ENCODE measurements at regions not wholly inside any gene's neighbourhood (a gene's known extent, or its start where the extent isn't known, plus 50 kb on each side); places are given as distances from the start of the nearest gene placed in this dataset.
A peak's percentile ranks its signal among the peaks of the same experiment; 100 is the strongest.
"Not testable (repeated sequence)": the region's sequence is repeated elsewhere in the genome, so short reads cannot be mapped to it uniquely, and the experiment has no call there.

GRCh38 chr13:65273811-65274420 is 1956.2 kb downstream of the PCDH9 start:
- peak; percentile 21 to 29 for TF ChIP-seq RXRA (IDR thresholded peaks at IDR 0.05)
- TF ChIP-seq HNF4A (conservative IDR thresholded peaks at IDR 0.05), result peak; percentile 64 to 70
- not testable (repeated sequence) for H3K27me3 ChIP-seq (ENCODE audit: control insufficient read depth in 4 of 4, insufficient read depth in 4 of 4, low read length in 3 of 4); H3K9me3 ChIP-seq (ENCODE audit: control insufficient read depth in 4 of 4, low read length in 3 of 4); H3K9ac ChIP-seq (ENCODE audit: low read depth in 1 of 2, low read length in 2 of 2); H3K27ac ChIP-seq (ENCODE audit: low read depth in 1 of 2, low read length in 2 of 2); H3K4me1 ChIP-seq (ENCODE audit: control insufficient read depth in 4 of 4, insufficient read depth in 4 of 4, low read length in 3 of 4); DNase-seq (ENCODE audit: low spot score); H3K36me3 ChIP-seq (ENCODE audit: control insufficient read depth in 4 of 4, insufficient read depth in 3 of 4, low read depth in 1 of 4, low read length in 3 of 4); H3K4me3 ChIP-seq (ENCODE audit: low read depth in 1 of 3, low read length in 3 of 3)
- 77% methylated on average over 6 of the region's 6 CpGs for WGBS

- peaks cover 0 to 8% (median 0%) of the 10 kb centered on the region in 4 donors for H3K9me3 ChIP-seq (ENCODE audit: control insufficient read depth in 4 of 4, low read length in 3 of 4)
- H3K27ac ChIP-seq (ENCODE audit: low read depth in 1 of 2, low read length in 2 of 2), result no peak overlapping the region
- no peak overlapping the region for H3K4me3 ChIP-seq (ENCODE audit: low read depth in 1 of 3, low read length in 3 of 3)
- no peaks in the 10 kb centered on the region for H3K4me1 ChIP-seq (ENCODE audit: control insufficient read depth in 4 of 4, insufficient read depth in 4 of 4, low read length in 3 of 4)
- no peaks in the 10 kb centered on the region for H3K36me3 ChIP-seq (ENCODE audit: control insufficient read depth in 4 of 4, insufficient read depth in 3 of 4, low read depth in 1 of 4, low read length in 3 of 4)
- TF ChIP-seq ZBTB33 (IDR thresholded peaks at IDR 0.05) (no peak), EGR1 (IDR thresholded peaks at IDR 0.05; ENCODE audit: low read depth in 2 of 2) (no peak), TAF1 (conservative IDR thresholded peaks at IDR 0.05) (no peak), FOXA2 (IDR thresholded peaks at IDR 0.05) (no peak), JUND (IDR thresholded peaks at IDR 0.05) (no peak), GABPA (IDR thresholded peaks at IDR 0.05 in 1 of 2, conservative IDR thresholded peaks at IDR 0.05 in 1 of 2) (no peak), ATF3 (IDR thresholded peaks at IDR 0.05) (no peak), MAX (IDR thresholded peaks at IDR 0.05) (no peak), NR2F2 (IDR thresholded peaks at IDR 0.05) (no peak)
- H3K27me3 ChIP-seq (ENCODE audit: control insufficient read depth in 4 of 4, insufficient read depth in 4 of 4, low read length in 3 of 4), result no peaks in the 10 kb centered on the region
- no peak overlapping the region for H3K9ac ChIP-seq (ENCODE audit: low read depth in 1 of 2, low read length in 2 of 2)
- no peak for DNase-seq (ENCODE audit: low spot score)
These were observed 1962.1 kb downstream of the PCDH9 start for GRCh38 chr13:65268009-65268408.

GRCh38 chr13:65265988-65266387 is 1964.1 kb downstream of the PCDH9 start:
- no peaks in the 10 kb centered on the region for H3K27me3 ChIP-seq (ENCODE audit: control insufficient read depth in 4 of 4, insufficient read depth in 4 of 4, low read length in 3 of 4)
- no peak for DNase-seq (ENCODE audit: low spot score)
- H3K9ac ChIP-seq (ENCODE audit: low read depth in 1 of 2, low read length in 2 of 2), result no peak overlapping the region
- no peak for TF ChIP-seq RAD21 (IDR thresholded peaks at IDR 0.05)
- no peak for TF ChIP-seq HNF4G (IDR thresholded peaks at IDR 0.05)
- TF ChIP-seq EGR1 (IDR thresholded peaks at IDR 0.05; ENCODE audit: low read depth in 2 of 2), result no peak
- no peak for TF ChIP-seq SP1 (IDR thresholded peaks at IDR 0.05)
- H3K27ac ChIP-seq (ENCODE audit: low read depth in 1 of 2, low read length in 2 of 2), result no peak overlapping the region
- no peaks in the 10 kb centered on the region for H3K36me3 ChIP-seq (ENCODE audit: control insufficient read depth in 4 of 4, insufficient read depth in 3 of 4, low read depth in 1 of 4, low read length in 3 of 4)
- H3K4me1 ChIP-seq (ENCODE audit: control insufficient read depth in 4 of 4, insufficient read depth in 4 of 4, low read length in 3 of 4), result no peaks in the 10 kb centered on the region
- peaks cover 0 to 4% (median 0%) of the 10 kb centered on the region in 4 donors for H3K9me3 ChIP-seq (ENCODE audit: control insufficient read depth in 4 of 4, low read length in 3 of 4)
- H3K4me3 ChIP-seq (ENCODE audit: low read depth in 1 of 3, low read length in 3 of 3), result no peak overlapping the region
- 52% methylated on average over 1 of the region's 1 CpG for WGBS

All from liver (tissue), 7 donors.